Erythroblast (primary cell): ENCODE measurements at regions not wholly inside any gene's neighbourhood (a gene's known extent, or its start where the extent isn't known, plus 50 kb on each side); places are given as distances from the start of the nearest gene placed in this dataset.

Experiments used
- DNase-seq, 2 experiments: peaks; one replicate each; lab custom pipeline; 2025; lab: John Stamatoyannopoulos, UW
- GATA1 ChIP-seq: IDR thresholded peaks from 2 replicates; pipeline ENCODE4 v1.6.1; 2011; ENCODE audit warnings: low read depth, mild to moderate bottlenecking, control low read depth, low read length, moderate library complexity
- POLR2A ChIP-seq: IDR thresholded peaks from 2 replicates; pipeline ENCODE4 v1.6.1; 2011; ENCODE audit warnings: mild to moderate bottlenecking, low read length

DNA sequence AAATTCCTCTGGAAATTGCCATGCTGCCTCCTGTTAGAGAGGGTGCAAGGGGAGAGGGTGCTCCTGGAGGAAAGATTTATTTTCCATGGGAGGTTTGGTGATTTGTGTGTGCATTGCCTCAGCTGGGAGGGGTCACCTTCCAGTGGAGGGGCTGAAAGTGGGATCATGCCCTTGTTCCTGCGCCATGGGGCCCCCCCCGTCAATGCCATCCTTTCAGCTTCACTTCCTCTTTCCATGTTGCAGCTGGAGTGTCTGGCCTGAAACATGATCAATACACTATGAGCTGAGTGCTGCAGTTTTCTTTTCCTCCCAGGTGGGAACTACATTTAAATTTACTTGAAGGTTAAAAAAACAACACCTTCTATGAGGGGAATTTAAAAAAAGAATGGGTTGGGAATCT lies 176.8 kb downstream of the MELK start:
- TF ChIP-seq GATA1 (no peak), POLR2A (no peak)
- no peak for DNase-seq

DNA sequence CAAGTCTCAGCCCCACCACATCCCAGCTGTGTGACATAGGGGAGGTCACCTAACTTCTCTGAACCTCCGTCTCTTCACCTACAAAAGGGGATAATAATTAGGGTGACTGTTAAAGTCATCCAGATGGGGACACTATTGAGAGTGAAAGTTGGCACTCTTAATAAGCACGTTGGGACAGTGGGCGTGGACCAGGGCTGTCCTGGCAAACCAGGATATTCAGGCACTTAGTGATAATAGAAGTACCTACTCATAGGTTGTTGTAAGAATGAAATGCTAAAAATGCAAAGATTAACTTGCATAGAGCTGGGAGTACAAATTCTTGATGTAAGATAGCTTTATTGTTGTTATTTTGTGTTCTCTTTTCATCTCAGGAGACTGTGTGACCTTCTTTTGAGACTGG lies 177.9 kb downstream of the MELK start:
- TF ChIP-seq POLR2A (no peak), GATA1 (no peak)
- DNase-seq = no peak

GRCh38 chr9:36755019-36755418 lies 182.3 kb downstream of the MELK start:
- TF ChIP-seq GATA1 (no peak), POLR2A (no peak)
- DNase-seq = no peak

- no peak for DNase-seq
- TF ChIP-seq GATA1 (no peak), POLR2A (no peak)
These were observed 186.4 kb downstream of the MELK start for GRCh38 chr9:36759141-36759540.

- DNase-seq = no peak
- TF ChIP-seq GATA1 = no peak
- TF ChIP-seq POLR2A = no peak
These were observed 187.3 kb downstream of the MELK start for GRCh38 chr9:36759976-36760375.

- peak in 1 of 2 experiments; percentile 7 for DNase-seq
- TF ChIP-seq GATA1 (no peak), POLR2A (no peak)
These were observed 188.1 kb downstream of the MELK start for GRCh38 chr9:36760667-36761420.

DNA sequence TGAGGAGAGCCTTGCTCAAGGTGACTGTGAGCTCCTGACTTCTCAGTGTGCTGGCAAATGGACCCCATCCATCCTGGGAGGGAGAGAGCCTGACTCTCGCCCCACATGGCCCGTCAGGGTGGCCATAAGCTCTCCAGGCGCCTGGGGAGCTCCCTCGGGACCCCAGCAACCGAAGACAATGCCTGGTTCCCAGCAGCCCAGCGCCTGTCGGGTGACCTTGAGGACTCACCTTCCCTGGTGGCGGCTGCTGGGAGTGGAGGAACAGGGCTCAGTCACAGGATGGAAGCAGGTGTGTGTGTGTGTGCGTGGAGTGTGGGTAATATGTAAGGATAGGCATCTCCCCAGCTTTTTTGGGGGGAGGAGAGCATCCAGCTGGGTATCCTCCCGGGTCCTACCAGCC lies 190.3 kb downstream of the MELK start:
- TF ChIP-seq GATA1 = no peak
- TF ChIP-seq POLR2A = no peak
- no peak for DNase-seq

DNA sequence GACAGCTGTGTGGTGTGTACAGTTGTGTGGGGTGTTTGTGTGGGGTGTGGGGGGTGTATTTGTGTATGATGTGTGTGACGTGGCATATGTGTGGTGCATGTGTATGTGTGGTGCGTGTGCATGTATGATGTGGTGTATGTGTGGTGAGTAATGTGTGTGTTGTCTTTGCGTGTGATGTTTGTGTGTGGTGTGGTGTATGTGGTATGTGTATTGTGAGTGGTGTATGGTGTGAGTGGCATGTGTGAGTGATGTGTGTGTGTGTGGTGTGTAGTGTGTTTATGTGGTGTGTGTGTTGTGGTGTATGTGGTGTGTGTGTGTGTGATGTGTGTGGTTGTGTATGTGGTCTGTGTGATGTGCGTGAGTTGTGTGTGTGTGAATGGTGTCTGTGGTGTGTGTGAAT lies 191.1 kb downstream of the MELK start:
- no peak for TF ChIP-seq POLR2A
- TF ChIP-seq GATA1 = no peak
- no peak for DNase-seq

DNA sequence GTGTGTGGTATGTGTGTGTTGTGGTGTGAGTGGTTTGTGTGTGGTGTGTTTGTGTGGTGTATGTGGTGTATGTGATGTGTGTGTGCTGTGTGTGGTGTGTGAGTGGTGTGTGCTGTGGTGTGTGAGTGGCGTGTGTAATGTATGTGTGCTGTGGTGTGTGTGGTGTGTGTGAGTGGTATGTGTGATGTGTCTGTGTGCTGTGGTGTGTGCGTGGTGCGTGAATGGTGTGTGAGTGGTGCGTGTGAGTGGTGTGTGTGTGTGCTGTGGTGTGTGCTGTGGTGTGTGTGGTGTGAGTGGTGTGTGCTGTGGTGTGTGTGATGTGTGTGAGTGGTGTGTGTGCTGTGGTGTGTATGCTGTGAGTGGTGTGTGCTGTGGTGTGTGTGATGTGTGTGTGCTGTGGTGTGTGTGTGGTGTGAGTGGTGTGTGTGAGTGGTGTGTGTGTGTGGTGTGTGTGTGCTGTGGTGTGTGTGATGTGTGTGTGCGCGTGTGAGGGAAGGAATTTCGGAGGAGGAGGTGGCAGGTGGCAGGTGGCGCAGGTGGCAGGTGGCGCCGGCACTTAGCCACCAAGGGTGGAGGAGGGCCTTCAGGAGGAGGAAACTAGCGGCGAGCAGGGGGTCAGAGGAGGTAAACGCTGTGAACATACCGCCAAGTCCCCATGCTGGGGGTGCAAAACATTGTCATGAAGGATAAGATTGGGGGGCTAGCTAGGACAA lies 191.8 kb downstream of the MELK start:
- DNase-seq = peak; percentile 23 to 39
- TF ChIP-seq GATA1 = no peak
- TF ChIP-seq POLR2A = no peak

GRCh38 chr9:36765077-36765390 lies 192.3 kb downstream of the MELK start:
- no peak for DNase-seq
- TF ChIP-seq GATA1 (no peak), POLR2A (no peak)

DNA sequence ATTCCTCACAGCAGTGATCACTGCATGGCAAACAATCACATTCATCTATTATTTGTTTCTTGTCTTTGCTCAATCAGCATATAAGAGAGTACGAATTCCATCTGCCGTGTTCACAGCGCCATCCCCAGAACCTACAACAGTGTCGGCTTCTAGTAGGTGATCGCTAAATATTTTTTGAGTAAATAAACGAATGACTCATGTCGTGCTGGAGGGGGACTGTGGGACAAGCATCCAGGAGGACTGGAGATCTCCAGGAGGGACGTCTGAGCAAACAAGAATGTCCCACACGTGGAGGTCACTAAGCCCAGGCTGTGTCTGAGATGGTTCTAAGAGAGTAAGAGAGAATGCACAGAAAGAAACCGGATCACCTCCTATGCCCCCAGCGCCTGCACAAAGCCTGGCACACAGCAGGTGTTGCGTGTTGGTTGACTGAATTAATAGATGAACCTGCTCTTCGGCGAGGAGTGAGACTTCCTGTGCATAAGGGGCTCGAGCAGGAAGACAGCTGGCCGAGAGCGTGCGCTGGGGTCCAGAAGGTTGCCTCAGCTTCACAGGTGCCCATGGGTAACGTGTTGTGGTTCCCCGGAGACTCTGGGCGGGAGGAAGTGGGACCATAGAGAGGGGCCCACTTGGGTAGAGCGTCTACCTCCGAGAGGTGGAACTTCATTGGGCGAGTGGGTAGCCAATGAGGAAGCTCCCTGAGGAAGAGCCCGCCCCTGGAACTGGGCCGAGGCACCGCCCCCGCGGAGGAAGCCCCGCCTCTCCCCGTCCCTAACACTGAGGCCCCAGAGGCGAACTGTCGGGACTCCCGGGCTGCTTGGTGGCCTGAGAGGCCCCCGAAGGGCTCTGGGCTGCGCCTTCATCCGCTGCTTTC lies 193.0 kb downstream of the MELK start:
- peak; percentile 88 to 91 for DNase-seq
- TF ChIP-seq GATA1 (no peak), POLR2A (peak; percentile 59)

GRCh38 chr9:36768677-36769076 lies 196.0 kb downstream of the MELK start:
- DNase-seq = no peak
- TF ChIP-seq GATA1 = no peak
- no peak for TF ChIP-seq POLR2A

- DNase-seq = no peak
These were observed 197.3 kb downstream of the MELK start for GRCh38 chr9:36770025-36770424.

More at GRCh38 chr9:36770025-36770424, 197.3 kb downstream of the MELK start:
- no peak for TF ChIP-seq GATA1
- no peak for TF ChIP-seq POLR2A
